HG03432 (cell line): ENCODE measurements at regions not wholly inside any gene's neighbourhood (a gene's known extent, or its start where the extent isn't known, plus 50 kb on each side); places are given as distances from the start of the nearest gene placed in this dataset.
"Not testable (repeated sequence)": the region's sequence is repeated elsewhere in the genome, so short reads cannot be mapped to it uniquely, and the experiment has no call there.

ENCODE experiments used
- ATAC-seq: cut with Tn5 transposase; IDR thresholded peaks from one replicate; pipeline ENCODE4 v1.9.1; 2021; ENCODE audit warnings: mild to moderate bottlenecking, moderate library complexity; ENCODE audit not compliant: unreplicated experiment

- no peak for ATAC-seq
These were observed 271.1 kb upstream of the IRX1 start for GRCh38 chr5:3324421-3325101.

GRCh38 chr5:3323966-3324365 lies 271.7 kb upstream of the IRX1 start:
- not testable (repeated sequence) for ATAC-seq

GRCh38 chr5:3323144-3323543 lies 272.5 kb upstream of the IRX1 start:
- ATAC-seq, result no peak

GRCh38 chr5:3322642-3323041 lies 273.0 kb upstream of the IRX1 start:
- no peak for ATAC-seq

- no peak for ATAC-seq
These were observed 273.7 kb upstream of the IRX1 start for GRCh38 chr5:3321923-3322322.

- no peak for ATAC-seq
These were observed 274.4 kb upstream of the IRX1 start for GRCh38 chr5:3321119-3321760.

- no peak for ATAC-seq
These were observed 275.2 kb upstream of the IRX1 start for GRCh38 chr5:3320317-3320875.

- ATAC-seq, result no peak
These were observed 278.4 kb upstream of the IRX1 start for GRCh38 chr5:3317051-3317795.

- no peak for ATAC-seq
These were observed 282.1 kb upstream of the IRX1 start for GRCh38 chr5:3313569-3313968.

GRCh38 chr5:3312299-3312698 lies 283.3 kb upstream of the IRX1 start:
- ATAC-seq, result no peak

GRCh38 chr5:3311433-3311832 lies 284.2 kb upstream of the IRX1 start:
- no peak for ATAC-seq

GRCh38 chr5:3310541-3311261 lies 284.9 kb upstream of the IRX1 start:
- ATAC-seq, result no peak

- no peak for ATAC-seq
These were observed 286.1 kb upstream of the IRX1 start for GRCh38 chr5:3309538-3309937.

GRCh38 chr5:3307982-3308621 lies 287.5 kb upstream of the IRX1 start:
- no peak for ATAC-seq

- ATAC-seq, result no peak
These were observed 290.2 kb upstream of the IRX1 start for GRCh38 chr5:3305432-3305831.

- no peak for ATAC-seq
These were observed 291.3 kb upstream of the IRX1 start for GRCh38 chr5:3304346-3304745.

- no peak for ATAC-seq
These were observed 291.9 kb upstream of the IRX1 start for GRCh38 chr5:3303777-3304176.

GRCh38 chr5:3302228-3302627 lies 293.4 kb upstream of the IRX1 start:
- ATAC-seq, result no peak

GRCh38 chr5:3301306-3301705 lies 294.3 kb upstream of the IRX1 start:
- ATAC-seq, result no peak

GRCh38 chr5:3300726-3301125 lies 294.9 kb upstream of the IRX1 start:
- no peak for ATAC-seq

GRCh38 chr5:3299441-3299840 lies 296.2 kb upstream of the IRX1 start:
- no peak for ATAC-seq
